ENCODE measurements at regions not wholly inside any gene's neighbourhood (a gene's known extent, or its start where the extent isn't known, plus 50 kb on each side); places are given as distances from the start of the nearest gene placed in this dataset.

- BruUV-seq (replicated peaks) = no TSS peak
These were observed 902.7 kb upstream of the USP15 start for GRCh38 chr12:61357496-61357895.

GRCh38 chr12:61362037-61362436, 898.2 kb upstream of the USP15 start:
- ChIA-PET RAD21 (ENCODE audit: low non-redundant PET in 1 of 2, low total read pairs in 2 of 2, uncharacterized antibody in 2 of 2, unreplicated experiment in 2 of 2) (no interaction called here), CTCF (no interaction called here), POLR2A (no interaction called here)
- Histone ChIP-seq H3K4me2 (ENCODE audit: low read length) (no peak overlapping the region), H3K4me3 (replicated peaks in 1 of 2; ENCODE audit: low read depth in 1 of 2, low read length in 2 of 2) (no peak overlapping the region), H3K79me2 (ENCODE audit: insufficient read depth, low read length) (no peaks in the 10 kb centered on the region), H3K36me3 (ENCODE audit: control insufficient read depth in 1 of 2, insufficient read depth in 2 of 2, low read length in 2 of 2) (no peaks in the 10 kb centered on the region), H3K4me1 (ENCODE audit: control insufficient read depth in 1 of 2, insufficient read depth in 2 of 2, low read length in 2 of 2) (no peaks in the 10 kb centered on the region), H3K9me2 (ENCODE audit: insufficient read depth) (no peaks in the 10 kb centered on the region), H3K9ac (ENCODE audit: low read length) (no peak overlapping the region), H3K9me3 (ENCODE audit: control insufficient read depth in 1 of 2, insufficient read depth in 1 of 2, low read depth in 1 of 2, low read length in 2 of 2) (no peaks in the 10 kb centered on the region), H4K20me1 (ENCODE audit: insufficient read depth) (no peaks in the 10 kb centered on the region), H2AFZ (ENCODE audit: low read depth, low read length, poor library complexity, severe bottlenecking) (no peak overlapping the region), H3K27ac (ENCODE audit: low read depth, low read length) (no peak overlapping the region), H3K27me3 (ENCODE audit: insufficient read depth, low read length) (no peaks in the 10 kb centered on the region)
- ATAC-seq (no peak), DNase-seq (ENCODE audit: low read depth, low spot score) (no peak)
- BruUV-seq (replicated peaks) = no TSS peak
- intact Hi-C loops (cut with micrococcal nuclease) = no loop called here
- TF ChIP-seq RAD21 (IDR thresholded peaks at IDR 0.05; ENCODE audit: low read depth) (no peak), ELF1 (IDR thresholded peaks at IDR 0.05; ENCODE audit: borderline replicate concordance, low read depth) (no peak), ATF3 (IDR thresholded peaks at IDR 0.05) (no peak), ZNF274 (IDR thresholded peaks at IDR 0.05; ENCODE audit: low read depth, low read length) (no peak), JUND (IDR thresholded peaks at IDR 0.05) (no peak), EGR1 (IDR thresholded peaks at IDR 0.05; ENCODE audit: low read depth) (no peak), EZH2phosphoT487 (IDR thresholded peaks at IDR 0.05; ENCODE audit: borderline replicate concordance) (no peak), EZH2 (IDR thresholded peaks at IDR 0.05) (no peak), YY1 (IDR thresholded peaks at IDR 0.05; ENCODE audit: extremely low read depth, insufficient replicate concordance, low read depth, low read length) (no peak), POLR2A (IDR thresholded peaks at IDR 0.05; ENCODE audit: borderline replicate concordance, extremely low read depth, insufficient read depth, insufficient read length) (no peak), ZBTB33 (IDR thresholded peaks at IDR 0.05; ENCODE audit: extremely low read depth, insufficient replicate concordance, low read length) (no peak), POLR2AphosphoS5 (IDR thresholded peaks at IDR 0.05; ENCODE audit: low read depth, low read length) (no peak), SRF (IDR thresholded peaks at IDR 0.05; ENCODE audit: low read depth) (no peak), TCF7L2 (IDR thresholded peaks at IDR 0.05; ENCODE audit: borderline replicate concordance, extremely low read depth, insufficient read depth, insufficient read length) (no peak)
- TF ChIP-seq, protein P1, sequence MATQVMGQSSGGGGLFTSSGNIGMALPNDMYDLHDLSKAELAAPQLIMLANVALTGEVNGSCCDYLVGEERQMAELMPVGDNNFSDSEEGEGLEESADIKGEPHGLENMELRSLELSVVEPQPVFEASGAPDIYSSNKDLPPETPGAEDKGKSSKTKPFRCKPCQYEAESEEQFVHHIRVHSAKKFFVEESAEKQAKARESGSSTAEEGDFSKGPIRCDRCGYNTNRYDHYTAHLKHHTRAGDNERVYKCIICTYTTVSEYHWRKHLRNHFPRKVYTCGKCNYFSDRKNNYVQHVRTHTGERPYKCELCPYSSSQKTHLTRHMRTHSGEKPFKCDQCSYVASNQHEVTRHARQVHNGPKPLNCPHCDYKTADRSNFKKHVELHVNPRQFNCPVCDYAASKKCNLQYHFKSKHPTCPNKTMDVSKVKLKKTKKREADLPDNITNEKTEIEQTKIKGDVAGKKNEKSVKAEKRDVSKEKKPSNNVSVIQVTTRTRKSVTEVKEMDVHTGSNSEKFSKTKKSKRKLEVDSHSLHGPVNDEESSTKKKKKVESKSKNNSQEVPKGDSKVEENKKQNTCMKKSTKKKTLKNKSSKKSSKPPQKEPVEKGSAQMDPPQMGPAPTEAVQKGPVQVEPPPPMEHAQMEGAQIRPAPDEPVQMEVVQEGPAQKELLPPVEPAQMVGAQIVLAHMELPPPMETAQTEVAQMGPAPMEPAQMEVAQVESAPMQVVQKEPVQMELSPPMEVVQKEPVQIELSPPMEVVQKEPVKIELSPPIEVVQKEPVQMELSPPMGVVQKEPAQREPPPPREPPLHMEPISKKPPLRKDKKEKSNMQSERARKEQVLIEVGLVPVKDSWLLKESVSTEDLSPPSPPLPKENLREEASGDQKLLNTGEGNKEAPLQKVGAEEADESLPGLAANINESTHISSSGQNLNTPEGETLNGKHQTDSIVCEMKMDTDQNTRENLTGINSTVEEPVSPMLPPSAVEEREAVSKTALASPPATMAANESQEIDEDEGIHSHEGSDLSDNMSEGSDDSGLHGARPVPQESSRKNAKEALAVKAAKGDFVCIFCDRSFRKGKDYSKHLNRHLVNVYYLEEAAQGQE (IDR thresholded peaks at IDR 0.05; ENCODE audit: low read depth) = no peak

More at GRCh38 chr12:61357496-61357895, 902.7 kb upstream of the USP15 start:
- H3K36me3 ChIP-seq (ENCODE audit: control insufficient read depth in 1 of 2, insufficient read depth in 2 of 2, low read length in 2 of 2) = no peaks in the 10 kb centered on the region
- no peaks in the 10 kb centered on the region for H3K9me2 ChIP-seq (ENCODE audit: insufficient read depth)
- no peaks in the 10 kb centered on the region for H3K4me1 ChIP-seq (ENCODE audit: control insufficient read depth in 1 of 2, insufficient read depth in 2 of 2, low read length in 2 of 2)
- ChIA-PET RAD21 (ENCODE audit: low non-redundant PET in 1 of 2, low total read pairs in 2 of 2, uncharacterized antibody in 2 of 2, unreplicated experiment in 2 of 2) (no interaction called here), POLR2A (no interaction called here), CTCF (no interaction called here)
- no peak overlapping the region for H3K9ac ChIP-seq (ENCODE audit: low read length)
- ATAC-seq (no peak), DNase-seq (ENCODE audit: low read depth, low spot score) (no peak)
- H3K27ac ChIP-seq (ENCODE audit: low read depth, low read length) = no peak overlapping the region
- H2AFZ ChIP-seq (ENCODE audit: low read depth, low read length, poor library complexity, severe bottlenecking) = no peak overlapping the region
- intact Hi-C loops (cut with micrococcal nuclease) = no loop called here
- no peak overlapping the region for H3K4me3 ChIP-seq (replicated peaks in 1 of 2; ENCODE audit: low read depth in 1 of 2, low read length in 2 of 2)
- TF ChIP-seq EZH2phosphoT487 (IDR thresholded peaks at IDR 0.05; ENCODE audit: borderline replicate concordance) = no peak
- no peak for TF ChIP-seq FOSL1 (IDR thresholded peaks at IDR 0.05; ENCODE audit: low read depth)
- no peak for TF ChIP-seq ZFX (IDR thresholded peaks at IDR 0.05)
- no peak for TF ChIP-seq EGR1 (IDR thresholded peaks at IDR 0.05; ENCODE audit: low read depth)
- no peak for TF ChIP-seq SRF (IDR thresholded peaks at IDR 0.05; ENCODE audit: low read depth)
- no peak for TF ChIP-seq YY1 (IDR thresholded peaks at IDR 0.05; ENCODE audit: extremely low read depth, insufficient replicate concordance, low read depth, low read length)
- no peaks in the 10 kb centered on the region for H3K79me2 ChIP-seq (ENCODE audit: insufficient read depth, low read length)
- no peaks in the 10 kb centered on the region for H3K9me3 ChIP-seq (ENCODE audit: control insufficient read depth in 1 of 2, insufficient read depth in 1 of 2, low read depth in 1 of 2, low read length in 2 of 2)
- H4K20me1 ChIP-seq (ENCODE audit: insufficient read depth) = no peaks in the 10 kb centered on the region
- H3K27me3 ChIP-seq (ENCODE audit: insufficient read depth, low read length) = no peaks in the 10 kb centered on the region
- no peak overlapping the region for H3K4me2 ChIP-seq (ENCODE audit: low read length)
